ENCODE measurements at regions not wholly inside any gene's neighbourhood (a gene's known extent, or its start where the extent isn't known, plus 50 kb on each side); places are given as distances from the start of the nearest gene placed in this dataset.

DNA sequence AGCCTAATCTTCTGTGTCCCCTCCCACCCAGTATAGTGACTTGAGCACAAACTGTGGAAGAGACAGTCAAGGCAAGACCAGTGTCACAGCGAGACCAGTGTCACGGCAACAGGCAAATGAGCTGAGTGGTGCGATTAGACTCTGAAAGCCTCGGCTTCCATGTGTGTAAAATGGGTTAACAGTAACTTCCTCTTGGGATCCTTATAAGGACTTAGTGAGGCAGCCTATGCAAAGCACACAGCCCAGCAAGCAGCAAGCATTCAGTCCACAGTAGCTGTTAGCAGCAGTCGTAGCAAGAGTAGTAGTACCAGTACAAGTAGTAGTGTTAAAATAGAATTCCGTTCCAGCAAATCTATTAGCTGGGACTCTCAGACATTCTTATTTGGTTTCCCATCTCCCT, 334.1 kb downstream of the GABRB3 start:
- Histone ChIP-seq H4K8ac (ENCODE audit: low read depth, low read length) (no peak overlapping the region), H3K4me1 (ENCODE audit: control insufficient read depth in 1 of 2, insufficient read depth in 2 of 2, low read length in 2 of 2) (no peaks in the 10 kb centered on the region), H3K79me1 (ENCODE audit: low read length) (no peaks in the 10 kb centered on the region), H4K91ac (ENCODE audit: low read depth, low read length) (no peak overlapping the region), H3K27ac (ENCODE audit: low read depth, low read length) (no peak overlapping the region), H3K4me3 (ENCODE audit: low read depth, low read length) (no peak overlapping the region), H3K18ac (ENCODE audit: low read length) (no peak overlapping the region), H2AFZ (ENCODE audit: insufficient read depth, low read length, poor library complexity) (no peak overlapping the region), H2BK120ac (ENCODE audit: insufficient read depth, low read length, poor library complexity) (no peak overlapping the region), H2AK5ac (ENCODE audit: low read length) (no peak overlapping the region), H2BK12ac (ENCODE audit: low read length) (no peak overlapping the region), H3K14ac (ENCODE audit: low read length) (no peak overlapping the region), H3K4ac (ENCODE audit: low read depth, low read length) (no peak overlapping the region), H3K27me3 (ENCODE audit: insufficient read depth, low read length) (no peaks in the 10 kb centered on the region), H3K36me3 (ENCODE audit: control insufficient read depth in 1 of 2, insufficient read depth in 2 of 2, low read length in 2 of 2) (no peaks in the 10 kb centered on the region), H3K23ac (ENCODE audit: low read length) (no peak overlapping the region), H2BK5ac (ENCODE audit: low read depth, low read length, poor library complexity) (no peak overlapping the region), H3K9me3 (ENCODE audit: insufficient read depth, low read depth, low read length) (no peaks in the 10 kb centered on the region), H3K9ac (ENCODE audit: low read length) (no peak overlapping the region), H4K12ac (ENCODE audit: low read depth, low read length) (no peak overlapping the region), H3K79me2 (ENCODE audit: control insufficient read depth, insufficient read depth, low read length, poor library complexity) (no peaks in the 10 kb centered on the region), H3K4me2 (ENCODE audit: low read length) (no peak overlapping the region)
- WGBS (ENCODE audit: extremely low coverage, insufficient coverage, insufficient read length), result no CpG with 5 or more reads among the region's 6 CpGs
- no peak for DNase-seq

DNA sequence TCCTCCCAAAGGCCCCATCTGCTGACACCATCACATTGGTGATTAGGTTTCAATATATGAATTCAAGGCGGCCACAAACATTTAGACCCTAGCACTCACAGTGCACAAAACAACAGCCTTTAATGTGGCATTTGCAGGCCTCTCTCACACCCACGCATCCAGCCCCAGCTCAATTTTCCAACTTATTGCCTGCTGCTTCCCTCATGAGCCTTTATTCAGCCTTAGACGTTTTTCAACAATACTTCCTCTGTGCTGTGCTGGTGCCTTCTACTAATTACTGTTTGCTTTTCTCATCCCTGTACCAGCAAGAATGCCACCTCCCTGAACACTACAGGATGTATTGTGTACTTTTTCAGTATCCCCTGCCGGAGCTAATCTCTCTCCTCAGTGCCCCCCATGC, 334.6 kb downstream of the GABRB3 start:
- H2AFZ ChIP-seq (ENCODE audit: insufficient read depth, low read length, poor library complexity), result no peak overlapping the region
- H3K27ac ChIP-seq (ENCODE audit: low read depth, low read length), result no peak overlapping the region
- H4K91ac ChIP-seq (ENCODE audit: low read depth, low read length), result no peak overlapping the region
- DNase-seq, result no peak
- H2AK5ac ChIP-seq (ENCODE audit: low read length), result no peak overlapping the region
- WGBS (ENCODE audit: extremely low coverage, insufficient coverage, insufficient read length), result no CpG with 5 or more reads among the region's 4 CpGs
- H3K9ac ChIP-seq (ENCODE audit: low read length), result no peak overlapping the region
- no peak overlapping the region for H2BK12ac ChIP-seq (ENCODE audit: low read length)
- H3K36me3 ChIP-seq (ENCODE audit: control insufficient read depth in 1 of 2, insufficient read depth in 2 of 2, low read length in 2 of 2), result no peaks in the 10 kb centered on the region
- H3K4me2 ChIP-seq (ENCODE audit: low read length), result no peak overlapping the region
- no peak overlapping the region for H4K12ac ChIP-seq (ENCODE audit: low read depth, low read length)
- no peak overlapping the region for H4K8ac ChIP-seq (ENCODE audit: low read depth, low read length)
- H2BK120ac ChIP-seq (ENCODE audit: insufficient read depth, low read length, poor library complexity), result no peak overlapping the region
- no peak overlapping the region for H3K23ac ChIP-seq (ENCODE audit: low read length)
- H3K14ac ChIP-seq (ENCODE audit: low read length), result no peak overlapping the region
- no peaks in the 10 kb centered on the region for H3K4me1 ChIP-seq (ENCODE audit: control insufficient read depth in 1 of 2, insufficient read depth in 2 of 2, low read length in 2 of 2)
- no peaks in the 10 kb centered on the region for H3K27me3 ChIP-seq (ENCODE audit: insufficient read depth, low read length)
- no peaks in the 10 kb centered on the region for H3K79me2 ChIP-seq (ENCODE audit: control insufficient read depth, insufficient read depth, low read length, poor library complexity)
- H3K18ac ChIP-seq (ENCODE audit: low read length), result no peak overlapping the region
- no peaks in the 10 kb centered on the region for H3K79me1 ChIP-seq (ENCODE audit: low read length)
- no peak overlapping the region for H3K4me3 ChIP-seq (ENCODE audit: low read depth, low read length)
- H3K9me3 ChIP-seq (ENCODE audit: insufficient read depth, low read depth, low read length), result no peaks in the 10 kb centered on the region
- no peak overlapping the region for H2BK5ac ChIP-seq (ENCODE audit: low read depth, low read length, poor library complexity)
- H3K4ac ChIP-seq (ENCODE audit: low read depth, low read length), result no peak overlapping the region

DNA sequence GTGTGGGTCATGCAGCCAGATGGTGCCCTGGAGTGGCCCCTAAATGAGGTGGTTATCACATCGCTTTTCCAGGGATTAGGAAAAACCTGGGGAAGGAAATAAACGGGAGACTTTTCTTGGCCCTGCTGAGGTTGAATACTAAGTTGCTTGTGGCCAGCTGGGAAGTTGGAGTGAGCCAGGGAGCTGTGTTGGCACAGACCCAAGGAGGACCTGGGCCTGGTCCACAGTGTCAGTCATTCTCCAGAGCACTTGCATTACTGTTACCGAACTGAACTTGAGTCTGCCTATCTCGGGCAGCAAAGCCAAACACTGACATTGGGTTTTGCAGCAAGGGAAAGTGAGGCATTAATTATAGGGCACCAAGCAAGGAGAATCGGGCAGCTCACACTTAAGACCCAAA, 339.0 kb downstream of the GABRB3 start:
- Histone ChIP-seq H3K9me3 (ENCODE audit: insufficient read depth, low read depth, low read length) (no peaks in the 10 kb centered on the region), H3K79me2 (ENCODE audit: control insufficient read depth, insufficient read depth, low read length, poor library complexity) (no peaks in the 10 kb centered on the region), H3K4me1 (ENCODE audit: control insufficient read depth in 1 of 2, insufficient read depth in 2 of 2, low read length in 2 of 2) (peaks cover 0 to 2% of the 10 kb centered on the region in 2 experiments), H3K4me2 (ENCODE audit: low read length) (no peak overlapping the region), H2BK120ac (ENCODE audit: insufficient read depth, low read length, poor library complexity) (no peak overlapping the region), H2AFZ (ENCODE audit: insufficient read depth, low read length, poor library complexity) (no peak overlapping the region), H2BK5ac (ENCODE audit: low read depth, low read length, poor library complexity) (no peak overlapping the region), H4K91ac (ENCODE audit: low read depth, low read length) (no peak overlapping the region), H3K4ac (ENCODE audit: low read depth, low read length) (no peak overlapping the region), H3K27me3 (ENCODE audit: insufficient read depth, low read length) (no peaks in the 10 kb centered on the region), H3K4me3 (ENCODE audit: low read depth, low read length) (no peak overlapping the region), H4K12ac (ENCODE audit: low read depth, low read length) (no peak overlapping the region), H3K23ac (ENCODE audit: low read length) (no peak overlapping the region), H3K18ac (ENCODE audit: low read length) (no peak overlapping the region), H3K36me3 (ENCODE audit: control insufficient read depth in 1 of 2, insufficient read depth in 2 of 2, low read length in 2 of 2) (no peaks in the 10 kb centered on the region), H3K79me1 (ENCODE audit: low read length) (no peaks in the 10 kb centered on the region), H2BK12ac (ENCODE audit: low read length) (no peak overlapping the region), H3K27ac (ENCODE audit: low read depth, low read length) (no peak overlapping the region), H4K8ac (ENCODE audit: low read depth, low read length) (no peak overlapping the region), H3K14ac (ENCODE audit: low read length) (no peak overlapping the region), H3K9ac (ENCODE audit: low read length) (no peak overlapping the region), H2AK5ac (ENCODE audit: low read length) (no peak overlapping the region)
- no peak for DNase-seq
- no CpG with 5 or more reads among the region's 5 CpGs for WGBS (ENCODE audit: extremely low coverage, insufficient coverage, insufficient read length)

DNA sequence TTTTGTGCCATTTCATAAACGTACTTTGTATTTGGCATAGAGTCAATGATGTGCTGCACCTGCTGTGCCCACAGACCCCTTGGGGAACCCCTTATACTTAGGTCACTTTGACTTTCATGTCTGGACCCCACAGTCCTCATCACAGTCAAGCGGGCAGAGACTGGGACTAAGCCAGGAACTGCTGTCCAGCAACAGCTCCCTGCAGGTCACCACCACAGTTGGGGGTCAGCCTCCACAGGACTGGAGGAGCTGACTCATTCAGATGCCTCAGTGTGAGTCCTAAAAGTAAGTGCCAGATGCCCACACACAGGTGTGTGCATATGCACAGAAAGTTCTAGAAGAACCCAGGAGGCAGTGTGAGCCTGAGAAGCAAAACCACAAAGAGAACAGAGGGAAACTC, 339.8 kb downstream of the GABRB3 start:
- Histone ChIP-seq H4K12ac (ENCODE audit: low read depth, low read length) (no peak overlapping the region), H3K79me1 (ENCODE audit: low read length) (no peaks in the 10 kb centered on the region), H3K4me2 (ENCODE audit: low read length) (no peak overlapping the region), H3K27ac (ENCODE audit: low read depth, low read length) (no peak overlapping the region), H3K4me3 (ENCODE audit: low read depth, low read length) (no peak overlapping the region), H3K23ac (ENCODE audit: low read length) (no peak overlapping the region), H3K36me3 (ENCODE audit: control insufficient read depth in 1 of 2, insufficient read depth in 2 of 2, low read length in 2 of 2) (no peaks in the 10 kb centered on the region), H3K14ac (ENCODE audit: low read length) (no peak overlapping the region), H3K18ac (ENCODE audit: low read length) (no peak overlapping the region), H2AK5ac (ENCODE audit: low read length) (no peak overlapping the region), H2BK12ac (ENCODE audit: low read length) (no peak overlapping the region), H3K27me3 (ENCODE audit: insufficient read depth, low read length) (no peaks in the 10 kb centered on the region), H4K8ac (ENCODE audit: low read depth, low read length) (no peak overlapping the region), H2BK5ac (ENCODE audit: low read depth, low read length, poor library complexity) (no peak overlapping the region), H3K9ac (ENCODE audit: low read length) (no peak overlapping the region), H3K9me3 (ENCODE audit: insufficient read depth, low read depth, low read length) (no peaks in the 10 kb centered on the region), H2AFZ (ENCODE audit: insufficient read depth, low read length, poor library complexity) (no peak overlapping the region), H4K91ac (ENCODE audit: low read depth, low read length) (no peak overlapping the region), H2BK120ac (ENCODE audit: insufficient read depth, low read length, poor library complexity) (no peak overlapping the region), H3K4ac (ENCODE audit: low read depth, low read length) (no peak overlapping the region), H3K79me2 (ENCODE audit: control insufficient read depth, insufficient read depth, low read length, poor library complexity) (no peaks in the 10 kb centered on the region), H3K4me1 (ENCODE audit: control insufficient read depth in 1 of 2, insufficient read depth in 2 of 2, low read length in 2 of 2) (peaks cover 0 to 2% of the 10 kb centered on the region in 2 experiments)
- no peak for DNase-seq
- WGBS (ENCODE audit: extremely low coverage, insufficient coverage, insufficient read length), result no CpG with 5 or more reads among the region's 2 CpGs

All from trophoblast cell (in vitro differentiated cells and primary cell).